ENCODE measurements at regions not wholly inside any gene's neighbourhood (a gene's known extent, or its start where the extent isn't known, plus 50 kb on each side); places are given as distances from the start of the nearest gene placed in this dataset.

DNA sequence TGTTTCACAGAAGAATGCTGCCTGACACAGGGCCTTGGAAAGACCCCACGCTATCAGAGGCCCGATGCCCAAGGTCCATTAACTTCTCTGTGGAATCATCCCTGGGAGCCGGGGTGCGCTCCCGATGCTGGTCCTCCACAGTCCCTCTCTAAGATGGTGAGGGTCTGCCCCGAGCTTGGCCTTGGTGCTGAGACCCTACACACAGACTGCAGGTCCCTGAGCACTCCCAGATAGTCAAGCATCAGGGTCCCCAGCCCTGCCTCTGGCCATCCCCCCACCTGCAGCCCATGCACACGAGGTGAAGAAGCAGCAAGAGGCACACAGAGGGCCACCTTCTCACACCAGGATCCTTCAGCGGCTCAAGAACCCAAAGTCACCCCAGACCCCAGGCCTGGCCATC lies 263.3 kb downstream of the MYCN start (continued):
- TF ChIP-seq GLI2 (tag by site-specific recombination; IDR thresholded peaks at IDR 0.05; ENCODE audit: borderline replicate concordance, low read depth) (no peak), SCRT2 (tag by site-specific recombination; IDR thresholded peaks at IDR 0.05) (no peak), MZF1 (tag by site-specific recombination; IDR thresholded peaks at IDR 0.05; ENCODE audit: borderline replicate concordance) (no peak), GLIS1 (tag by site-specific recombination; IDR thresholded peaks at IDR 0.05) (no peak)

DNA sequence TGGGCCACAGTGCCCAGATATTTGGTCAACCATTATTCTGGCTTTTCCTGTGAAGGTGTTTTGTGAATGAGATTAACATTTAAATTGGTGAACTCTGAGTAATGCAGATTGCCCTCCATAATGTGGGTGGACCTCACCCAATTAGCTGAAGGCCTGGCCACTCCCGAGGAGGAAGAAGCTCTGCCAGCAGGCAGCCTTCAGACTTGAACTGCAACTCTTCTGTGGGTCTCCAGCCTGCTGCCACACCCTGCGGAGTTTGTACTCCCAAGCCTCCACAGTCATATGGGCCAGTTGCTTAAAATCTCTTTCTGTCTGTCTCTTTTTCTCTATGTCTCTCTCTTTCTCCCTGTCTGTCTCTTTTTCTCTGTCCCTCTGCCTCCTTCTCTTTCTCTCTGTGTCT lies 262.7 kb downstream of the MYCN start:
- Histone ChIP-seq H3K27ac (ENCODE audit: extremely low read depth, low read depth, low read length) (no peak overlapping the region), H3K4me1 (ENCODE audit: control insufficient read depth, insufficient read depth, low read length) (no peaks in the 10 kb centered on the region), H3K4me3 (ENCODE audit: low read depth, low read length) (no peak overlapping the region), H3K9me3 (ENCODE audit: control insufficient read depth, insufficient read depth, low read depth, low read length) (no peaks in the 10 kb centered on the region), H3K36me3 (ENCODE audit: control insufficient read depth in 2 of 2, insufficient read depth in 1 of 2, low read length in 2 of 2) (no peaks in the 10 kb centered on the region)
- no peak for TF ChIP-seq RBAK (tag by site-specific recombination; IDR thresholded peaks at IDR 0.05)
- TF ChIP-seq PRDM1 (tag by site-specific recombination; IDR thresholded peaks at IDR 0.05), result no peak
- no peak for TF ChIP-seq SETDB1 (IDR thresholded peaks at IDR 0.05; ENCODE audit: insufficient read length, low read length)
- TF ChIP-seq, protein P1, sequence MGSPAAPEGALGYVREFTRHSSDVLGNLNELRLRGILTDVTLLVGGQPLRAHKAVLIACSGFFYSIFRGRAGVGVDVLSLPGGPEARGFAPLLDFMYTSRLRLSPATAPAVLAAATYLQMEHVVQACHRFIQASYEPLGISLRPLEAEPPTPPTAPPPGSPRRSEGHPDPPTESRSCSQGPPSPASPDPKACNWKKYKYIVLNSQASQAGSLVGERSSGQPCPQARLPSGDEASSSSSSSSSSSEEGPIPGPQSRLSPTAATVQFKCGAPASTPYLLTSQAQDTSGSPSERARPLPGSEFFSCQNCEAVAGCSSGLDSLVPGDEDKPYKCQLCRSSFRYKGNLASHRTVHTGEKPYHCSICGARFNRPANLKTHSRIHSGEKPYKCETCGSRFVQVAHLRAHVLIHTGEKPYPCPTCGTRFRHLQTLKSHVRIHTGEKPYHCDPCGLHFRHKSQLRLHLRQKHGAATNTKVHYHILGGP (tag by site-specific recombination; IDR thresholded peaks at IDR 0.05), result no peak
- no peak for TF ChIP-seq ZNF501 (tag by site-specific recombination; IDR thresholded peaks at IDR 0.05)
- no peak for TF ChIP-seq ZNF544 (tag by site-specific recombination; IDR thresholded peaks at IDR 0.05)
- TF ChIP-seq ZNF274 (IDR thresholded peaks at IDR 0.05; ENCODE audit: low read length), result no peak
- no peak for TF ChIP-seq ZNF274 (tag by site-specific recombination; IDR thresholded peaks at IDR 0.05; ENCODE audit: borderline replicate concordance)
- TF ChIP-seq ZNF843 (tag by site-specific recombination; IDR thresholded peaks at IDR 0.05), result no peak
- TF ChIP-seq, protein P2, sequence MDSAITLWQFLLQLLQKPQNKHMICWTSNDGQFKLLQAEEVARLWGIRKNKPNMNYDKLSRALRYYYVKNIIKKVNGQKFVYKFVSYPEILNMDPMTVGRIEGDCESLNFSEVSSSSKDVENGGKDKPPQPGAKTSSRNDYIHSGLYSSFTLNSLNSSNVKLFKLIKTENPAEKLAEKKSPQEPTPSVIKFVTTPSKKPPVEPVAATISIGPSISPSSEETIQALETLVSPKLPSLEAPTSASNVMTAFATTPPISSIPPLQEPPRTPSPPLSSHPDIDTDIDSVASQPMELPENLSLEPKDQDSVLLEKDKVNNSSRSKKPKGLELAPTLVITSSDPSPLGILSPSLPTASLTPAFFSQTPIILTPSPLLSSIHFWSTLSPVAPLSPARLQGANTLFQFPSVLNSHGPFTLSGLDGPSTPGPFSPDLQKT (IDR thresholded peaks at IDR 0.05; ENCODE audit: borderline replicate concordance, low read depth, low read length), result no peak
- ChIA-PET POLR2A (no interaction called here), CTCF (interaction anchor here (0.5 to 0.6 kb wide), 2 partner anchors 147 to 1570 kb away, joined by 3 read pairs; no protein-coding TSS in a partner anchor)

DNA sequence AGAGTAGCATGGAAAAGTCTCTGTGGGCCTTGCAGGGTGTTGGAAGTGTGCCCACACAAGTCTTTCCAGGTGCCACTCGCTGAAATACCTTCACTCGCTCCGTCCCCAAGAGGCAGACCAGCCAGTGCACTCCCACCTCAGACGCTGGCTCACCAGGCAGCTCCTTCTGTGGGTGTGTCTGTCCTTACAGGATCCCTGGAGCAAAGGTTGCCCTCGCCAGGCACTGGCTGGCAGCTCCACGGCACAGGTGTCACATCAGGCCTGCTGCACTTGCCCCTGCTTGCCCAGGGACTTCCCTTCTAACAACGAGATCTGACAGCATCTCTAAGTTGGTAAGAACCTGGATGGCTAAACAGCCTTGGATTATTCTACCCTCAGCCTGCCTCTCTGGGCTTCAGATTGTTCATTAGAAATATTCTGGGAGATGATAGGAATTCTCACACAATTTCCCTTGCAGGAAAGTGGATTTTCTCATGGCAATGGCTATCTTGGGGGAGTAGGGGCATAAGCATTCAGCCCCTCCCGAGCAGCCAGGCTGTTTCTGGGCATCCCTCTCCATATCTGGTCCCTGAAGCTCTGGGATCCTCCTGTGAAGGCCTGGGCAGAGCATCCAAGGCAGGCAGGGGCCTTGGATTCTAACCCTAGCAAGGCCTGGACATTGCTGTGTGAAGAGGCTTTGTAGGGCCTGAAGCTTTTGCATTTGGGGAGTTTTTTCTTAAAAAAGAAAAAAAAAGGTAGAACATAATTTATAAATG lies 262.1 kb downstream of the MYCN start:
- Histone ChIP-seq H3K4me1 (ENCODE audit: control insufficient read depth, insufficient read depth, low read length) (no peaks in the 10 kb centered on the region), H3K9me3 (ENCODE audit: control insufficient read depth, insufficient read depth, low read depth, low read length) (no peaks in the 10 kb centered on the region), H3K27ac (ENCODE audit: extremely low read depth, low read depth, low read length) (no peak overlapping the region), H3K4me3 (ENCODE audit: low read depth, low read length) (no peak overlapping the region), H3K36me3 (ENCODE audit: control insufficient read depth in 2 of 2, insufficient read depth in 1 of 2, low read length in 2 of 2) (no peaks in the 10 kb centered on the region)
- POLR2A ChIA-PET, result no interaction called here
- CTCF ChIA-PET, result interaction anchor here (0.5 to 0.6 kb wide), 2 partner anchors 146 to 1569 kb away, joined by 3 read pairs; no protein-coding TSS in a partner anchor
- no peak for TF ChIP-seq ZNF561 (tag by site-specific recombination; IDR thresholded peaks at IDR 0.05; ENCODE audit: borderline replicate concordance)
- TF ChIP-seq ZFP69B (tag by site-specific recombination; IDR thresholded peaks at IDR 0.05), result no peak
- TF ChIP-seq, protein P3, sequence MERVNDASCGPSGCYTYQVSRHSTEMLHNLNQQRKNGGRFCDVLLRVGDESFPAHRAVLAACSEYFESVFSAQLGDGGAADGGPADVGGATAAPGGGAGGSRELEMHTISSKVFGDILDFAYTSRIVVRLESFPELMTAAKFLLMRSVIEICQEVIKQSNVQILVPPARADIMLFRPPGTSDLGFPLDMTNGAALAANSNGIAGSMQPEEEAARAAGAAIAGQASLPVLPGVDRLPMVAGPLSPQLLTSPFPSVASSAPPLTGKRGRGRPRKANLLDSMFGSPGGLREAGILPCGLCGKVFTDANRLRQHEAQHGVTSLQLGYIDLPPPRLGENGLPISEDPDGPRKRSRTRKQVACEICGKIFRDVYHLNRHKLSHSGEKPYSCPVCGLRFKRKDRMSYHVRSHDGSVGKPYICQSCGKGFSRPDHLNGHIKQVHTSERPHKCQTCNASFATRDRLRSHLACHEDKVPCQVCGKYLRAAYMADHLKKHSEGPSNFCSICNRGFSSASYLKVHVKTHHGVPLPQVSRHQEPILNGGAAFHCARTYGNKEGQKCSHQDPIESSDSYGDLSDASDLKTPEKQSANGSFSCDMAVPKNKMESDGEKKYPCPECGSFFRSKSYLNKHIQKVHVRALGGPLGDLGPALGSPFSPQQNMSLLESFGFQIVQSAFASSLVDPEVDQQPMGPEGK (tag by site-specific recombination; IDR thresholded peaks at IDR 0.05), result no peak
- TF ChIP-seq ZNF544 (tag by site-specific recombination; IDR thresholded peaks at IDR 0.05), result no peak
- no peak for TF ChIP-seq ZNF133 (tag by site-specific recombination; IDR thresholded peaks at IDR 0.05)
- TF ChIP-seq ZNF2 (tag by site-specific recombination; IDR thresholded peaks at IDR 0.05), result no peak
- no peak for TF ChIP-seq ZNF549 (tag by site-specific recombination; IDR thresholded peaks at IDR 0.05)
